ENCODE measurements at regions not wholly inside any gene's neighbourhood (a gene's known extent, or its start where the extent isn't known, plus 50 kb on each side); places are given as distances from the start of the nearest gene placed in this dataset.
"Not testable (repeated sequence)": the region's sequence is repeated elsewhere in the genome, so short reads cannot be mapped to it uniquely, and the experiment has no call there.

- no peak for DNase-seq
Measured at GRCh38 chr2:59383473-59383872, 1142.3 kb upstream of the FANCL start.

DNA sequence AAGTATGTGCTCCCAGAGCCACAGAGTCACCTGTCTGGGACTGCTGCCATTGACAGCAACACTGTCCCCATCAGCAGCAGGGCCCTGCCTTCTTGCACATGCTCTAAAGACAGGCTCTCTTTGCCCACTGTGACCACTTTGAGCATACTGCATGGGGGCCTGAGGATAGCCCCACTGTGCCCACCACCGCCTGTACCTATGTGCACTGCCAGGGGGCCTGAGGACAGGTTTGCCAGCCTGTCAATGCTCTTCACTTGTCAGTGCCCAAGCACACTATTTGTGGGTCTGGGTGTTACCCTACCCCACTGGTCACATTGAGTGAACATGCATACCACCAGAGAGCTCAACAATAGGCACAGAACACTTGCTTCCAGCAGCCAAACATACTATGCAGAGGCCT, 1137.0 kb upstream of the FANCL start:
- no peak for DNase-seq

GRCh38 chr2:59366288-59366687, 1125.2 kb upstream of the FANCL start:
- no peak for DNase-seq

GRCh38 chr2:59354498-59354897, 1113.4 kb upstream of the FANCL start:
- no peak for DNase-seq

DNA sequence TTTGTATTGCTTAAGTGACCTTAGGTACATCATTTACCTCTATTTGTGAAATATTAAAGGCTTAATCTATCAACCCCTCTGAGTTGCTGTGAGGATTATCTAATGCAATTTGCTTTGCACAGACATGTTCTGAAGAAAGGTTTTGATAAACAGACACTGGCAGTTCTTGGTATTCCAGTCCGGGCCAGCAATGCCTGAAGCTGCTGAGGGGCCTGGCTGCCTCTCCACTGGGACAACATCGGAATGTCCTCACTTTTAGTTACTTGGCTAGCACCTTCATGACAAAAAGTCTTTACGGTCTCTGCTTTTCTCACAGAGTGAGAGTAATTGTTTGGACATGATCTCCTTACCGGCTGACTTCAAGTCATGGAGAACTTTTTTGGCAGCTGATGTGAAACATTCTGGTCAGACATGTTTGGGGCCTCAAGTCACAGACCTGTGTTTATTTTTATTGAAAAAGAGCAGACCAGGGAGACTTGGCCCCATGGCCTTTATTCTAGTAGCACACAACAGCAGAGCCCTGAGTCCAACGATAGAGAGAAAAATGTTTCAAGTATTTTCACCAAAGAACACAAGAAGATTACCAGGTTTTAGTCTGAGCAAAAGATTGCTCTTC, 1112.3 kb upstream of the FANCL start:
- DNase-seq, result no peak

DNA sequence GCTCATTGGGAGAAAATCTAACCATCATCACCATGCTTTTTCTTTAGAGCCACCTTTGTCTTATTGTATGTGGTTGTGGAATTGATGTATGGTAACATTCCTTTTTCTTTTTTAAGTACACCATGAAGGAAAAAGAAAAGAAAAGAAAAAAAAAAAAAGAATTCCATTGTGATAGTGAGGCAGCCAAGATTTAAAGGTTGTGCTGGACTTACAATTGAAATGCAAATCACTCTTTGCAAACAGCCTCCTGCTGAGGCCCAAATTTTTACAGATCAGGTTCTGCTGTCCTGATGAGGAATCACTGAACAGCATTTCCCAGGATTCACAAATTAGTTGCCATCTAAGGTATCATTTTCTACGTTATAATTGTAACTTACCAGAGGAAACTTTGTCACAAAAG, 1101.0 kb upstream of the FANCL start:
- DNase-seq, result no peak

DNA sequence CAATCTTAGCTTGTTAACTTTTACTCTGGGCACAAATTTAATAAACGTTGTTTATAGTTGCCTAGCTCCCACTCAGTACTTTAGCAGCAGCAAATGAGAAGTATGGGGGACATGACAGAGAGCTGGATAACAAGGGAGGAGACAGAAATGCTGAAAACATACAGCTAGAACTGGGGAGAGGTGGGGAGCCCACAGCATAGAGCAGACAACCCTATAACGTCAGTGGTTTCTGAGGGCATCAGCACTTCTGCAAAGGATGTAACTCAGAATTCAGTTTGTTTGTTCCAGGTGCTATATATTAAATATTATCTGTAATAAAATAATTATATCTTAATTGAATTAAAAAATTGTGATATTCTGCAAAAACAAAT, 1098.7 kb upstream of the FANCL start:
- no peak for DNase-seq

- DNase-seq, result no peak
Measured at GRCh38 chr2:59339121-59339836, 1098.2 kb upstream of the FANCL start.

GRCh38 chr2:59333007-59333406, 1091.9 kb upstream of the FANCL start:
- no peak for DNase-seq

DNA sequence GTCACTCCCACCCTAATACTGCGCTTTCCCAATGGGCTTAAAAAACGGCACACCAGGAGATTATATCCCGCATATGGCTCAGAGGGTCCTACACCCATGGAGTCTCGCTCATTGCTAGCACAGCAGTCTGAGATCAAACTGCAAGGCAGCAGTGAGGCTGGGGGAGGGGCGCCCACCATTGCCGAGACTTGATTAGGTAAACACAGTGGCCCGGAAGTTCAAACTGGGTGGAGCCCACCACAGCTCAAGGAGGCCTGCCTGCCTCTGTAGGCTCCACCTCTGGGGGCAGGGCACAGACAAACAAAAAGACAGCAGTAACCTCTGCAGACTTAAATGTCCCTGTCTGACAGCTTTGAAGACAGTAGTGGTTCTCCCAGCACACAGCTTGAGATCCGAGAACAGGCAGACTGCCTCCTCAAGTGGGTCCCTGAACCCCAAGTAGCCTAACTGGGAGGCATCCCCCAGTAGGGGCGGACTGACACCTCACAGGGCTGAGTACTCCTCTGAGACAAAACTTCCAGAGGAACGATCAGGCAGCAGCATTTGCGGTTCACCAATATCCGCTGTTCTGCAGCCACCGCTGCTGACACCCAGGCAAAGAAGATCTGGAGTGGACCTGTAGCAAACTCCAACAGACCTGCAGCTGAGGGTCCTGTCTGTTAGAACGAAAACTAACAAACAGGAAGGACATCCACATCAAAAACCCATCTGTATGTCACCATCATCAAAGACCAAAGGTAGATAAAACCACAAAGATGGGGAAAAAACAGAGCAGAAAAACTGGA, 1085.6 kb upstream of the FANCL start:
- not testable (repeated sequence) for DNase-seq

GRCh38 chr2:59322870-59323269, 1081.7 kb upstream of the FANCL start:
- no peak for DNase-seq

GRCh38 chr2:59322005-59322404, 1080.9 kb upstream of the FANCL start:
- no peak for DNase-seq

DNA sequence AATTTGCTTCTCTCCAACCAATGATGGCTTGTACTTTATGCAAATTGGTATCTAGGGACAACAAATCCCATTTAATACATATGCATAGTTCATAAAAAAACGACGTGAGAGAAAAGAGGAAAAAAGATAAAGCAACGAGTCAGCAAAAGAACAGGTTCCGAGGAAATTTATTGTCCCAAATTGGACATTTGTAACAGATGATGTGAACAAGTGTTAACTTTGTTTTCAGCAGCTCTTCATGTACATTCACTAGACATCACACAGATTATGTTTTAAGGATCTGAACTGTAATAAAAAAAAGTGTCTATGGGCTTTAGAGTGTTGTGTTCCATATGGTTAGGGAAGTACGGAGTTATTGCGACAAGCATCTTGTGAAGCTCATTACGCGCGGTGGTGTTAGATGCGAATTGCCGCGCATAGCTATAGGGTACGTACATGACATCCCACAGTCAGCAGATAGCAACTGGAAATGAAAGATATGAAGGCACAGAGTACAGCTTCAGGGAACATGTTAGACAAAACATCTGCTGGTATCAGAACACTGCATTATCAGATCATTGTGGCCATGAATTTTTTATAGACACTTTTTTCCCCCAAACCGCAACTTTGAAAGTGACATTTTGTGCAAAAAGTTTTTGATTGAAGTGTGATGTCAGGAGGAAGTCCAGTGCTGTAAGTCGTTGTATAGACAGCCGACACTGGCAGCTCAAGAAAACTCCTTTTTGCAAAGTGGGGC, 1073.1 kb upstream of the FANCL start:
- no peak for DNase-seq

GRCh38 chr2:59312967-59313940, 1072.1 kb upstream of the FANCL start:
- no peak for DNase-seq

DNA sequence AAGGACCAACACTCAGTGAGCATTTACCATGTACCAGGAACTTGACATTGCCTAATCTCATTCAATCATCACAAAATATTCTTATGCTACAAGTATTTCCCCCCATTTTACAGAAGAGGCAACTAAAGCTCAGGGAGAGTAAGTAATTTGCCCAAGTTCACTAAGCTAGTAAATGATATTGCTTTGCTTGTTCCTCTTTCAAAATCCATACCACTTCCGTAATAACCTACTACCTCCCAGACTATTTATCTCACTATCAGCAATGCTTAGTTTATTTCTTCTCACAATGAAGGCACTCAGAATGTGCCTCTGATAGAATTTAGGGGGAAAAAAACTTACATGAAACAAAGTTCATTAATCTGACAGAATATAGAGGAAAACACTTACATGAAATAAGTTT, 1070.9 kb upstream of the FANCL start:
- no peak for DNase-seq

- DNase-seq, result no peak
Measured at GRCh38 chr2:59308108-59308507, 1067.0 kb upstream of the FANCL start.

DNA sequence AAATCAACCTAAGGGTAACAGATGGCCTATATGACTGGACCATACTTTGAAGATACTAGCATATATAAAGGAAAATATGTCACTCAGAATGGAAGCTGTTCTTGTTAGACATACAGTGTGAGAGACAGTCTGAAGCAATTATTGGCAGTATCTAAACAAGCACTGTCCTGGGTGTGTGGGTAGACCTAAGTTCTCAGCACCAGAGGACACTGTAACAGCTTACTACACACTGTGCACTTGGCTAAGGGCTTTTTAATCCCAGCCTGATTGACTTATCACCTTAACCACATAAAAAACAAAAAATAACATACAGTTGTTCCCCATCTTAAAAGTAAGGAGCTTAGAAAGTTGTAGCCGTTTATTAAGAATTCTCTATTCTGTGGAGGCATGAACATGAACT, 1066.1 kb upstream of the FANCL start:
- DNase-seq, result no peak

DNA sequence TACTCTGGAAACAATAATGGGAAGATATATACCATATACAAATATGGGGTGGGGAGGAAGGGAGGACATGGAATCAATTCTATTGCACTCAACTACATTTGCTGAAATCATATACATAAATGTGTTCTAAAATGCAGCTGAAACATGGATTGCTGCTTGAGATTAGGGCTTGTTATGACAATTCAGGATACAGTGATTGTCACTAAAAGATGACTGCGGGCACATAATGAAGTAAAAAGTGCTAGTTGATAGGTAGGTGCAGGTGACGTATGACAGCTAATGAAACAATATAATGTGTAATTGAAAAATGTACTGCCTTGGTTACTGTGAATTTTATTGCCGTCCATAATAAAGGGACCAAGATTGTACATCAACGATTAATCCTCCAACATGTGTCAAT, 1062.1 kb upstream of the FANCL start:
- DNase-seq, result no peak

DNA sequence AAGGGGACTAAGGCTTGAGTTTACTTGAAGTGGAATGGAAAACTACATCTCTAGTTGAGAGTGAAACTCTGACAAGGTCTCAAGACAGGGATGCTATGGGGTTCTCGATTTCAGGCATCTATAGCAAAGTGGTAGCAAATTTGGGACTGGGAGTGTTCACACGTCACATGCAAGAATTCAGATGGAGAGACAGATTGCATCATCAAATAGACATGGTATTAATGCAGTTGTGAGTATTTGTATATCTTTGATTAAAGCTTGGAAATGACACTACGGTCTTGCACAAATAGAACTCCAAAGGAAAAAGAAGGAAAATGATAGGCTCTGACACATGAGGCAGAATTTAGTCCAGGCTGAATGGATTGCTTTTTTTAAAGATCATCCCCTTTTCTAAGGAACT, 1061.6 kb upstream of the FANCL start:
- DNase-seq, result no peak

- no peak for DNase-seq
Measured at GRCh38 chr2:59301466-59302402, 1060.6 kb upstream of the FANCL start.

GRCh38 chr2:59297816-59298215, 1056.7 kb upstream of the FANCL start:
- DNase-seq, result no peak
